Activated naive CD4-positive, alpha-beta T cell treated with anti-CD3 and anti-CD28 coated beads, Interleukin-2, amount 50 U/mL, for 24 hours (primary cell): ENCODE measurements at regions not wholly inside any gene's neighbourhood (a gene's known extent, or its start where the extent isn't known, plus 50 kb on each side); places are given as distances from the start of the nearest gene placed in this dataset.
"Not testable (repeated sequence)": the region's sequence is repeated elsewhere in the genome, so short reads cannot be mapped to it uniquely, and the experiment has no call there.

Experiments used
- H3K27ac Mint-ChIP-seq: one replicate; pipeline ENCODE4 v1.8.0; 2021; ENCODE audit warnings: mild to moderate bottlenecking, mixed read lengths
- H3K27me3 Mint-ChIP-seq: one replicate; pipeline ENCODE4 v1.8.0; 2021; ENCODE audit warnings: mixed read lengths
- H3K36me3 Mint-ChIP-seq: one replicate; pipeline ENCODE4 v1.8.0; 2021; ENCODE audit warnings: mixed read lengths
- H3K4me1 Mint-ChIP-seq: one replicate; pipeline ENCODE4 v1.8.0; 2021; ENCODE audit warnings: mixed read lengths
- H3K4me3 Mint-ChIP-seq: one replicate; pipeline ENCODE4 v1.8.0; 2021; ENCODE audit warnings: mild to moderate bottlenecking, mixed read lengths
- H3K9me3 Mint-ChIP-seq: one replicate; pipeline ENCODE4 v1.8.0; 2021; ENCODE audit warnings: mixed read lengths

DNA sequence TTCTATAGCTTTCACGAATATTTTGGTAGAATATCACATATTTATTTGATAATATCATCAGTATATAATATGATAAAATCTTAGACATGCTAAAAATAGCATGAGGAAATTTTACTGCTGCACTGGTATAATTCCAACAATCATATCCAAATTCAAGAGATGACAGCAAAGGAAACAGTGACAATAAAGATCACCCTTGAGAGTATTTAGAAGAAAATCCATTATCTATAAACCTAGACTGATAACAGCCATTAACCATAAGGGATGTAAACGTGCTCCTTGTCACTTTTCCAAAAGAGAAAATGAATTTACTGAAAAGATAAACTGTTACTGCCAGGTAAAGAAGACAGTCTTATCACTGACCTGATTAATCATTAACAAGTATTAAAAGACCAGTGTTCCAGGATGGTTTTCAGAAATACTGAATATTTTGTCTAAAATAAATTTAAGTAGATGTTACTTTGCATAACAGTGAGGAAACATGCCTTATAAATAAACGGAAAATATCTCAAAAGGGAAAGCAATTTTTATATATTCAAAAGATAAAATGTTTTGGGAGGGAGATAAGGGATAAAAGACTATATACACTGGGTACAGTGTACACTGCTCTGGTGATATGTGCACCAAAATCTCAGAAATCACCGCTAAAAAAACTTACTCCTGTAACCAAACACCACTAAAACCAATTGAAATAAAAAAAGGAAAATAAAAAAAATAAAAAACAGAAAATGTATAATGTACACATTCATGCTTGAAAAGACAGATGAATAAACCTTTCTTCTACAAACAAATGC, 1704.7 kb downstream of the HACE1 start:
- Mint-ChIP-seq H3K27ac (no peak overlapping the region), H3K36me3 (no peaks in the 10 kb centered on the region), H3K27me3 (no peaks in the 10 kb centered on the region), H3K4me1 (no peaks in the 10 kb centered on the region), H3K4me3 (no peak overlapping the region), H3K9me3 (peaks cover 4% of the 10 kb centered on the region)

DNA sequence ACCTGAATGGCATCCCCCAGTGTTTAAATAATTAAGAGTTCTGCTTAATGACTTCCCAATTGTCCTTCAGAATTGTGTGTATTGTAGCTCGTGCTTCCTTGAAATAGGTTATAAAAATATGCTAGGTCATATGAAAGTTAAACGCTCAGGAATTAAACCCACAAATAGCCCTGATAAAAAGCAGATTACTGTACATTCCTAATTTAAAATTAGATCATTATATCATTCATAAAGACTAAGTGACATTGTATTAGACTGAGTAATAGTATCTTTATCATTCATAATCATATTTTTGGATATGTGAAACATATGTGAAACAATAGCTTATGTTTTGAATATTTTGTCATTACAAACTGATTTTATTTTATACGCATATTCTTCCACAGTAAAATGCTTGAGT, 1706.7 kb downstream of the HACE1 start:
- Mint-ChIP-seq H3K36me3 (no peaks in the 10 kb centered on the region), H3K4me1 (no peaks in the 10 kb centered on the region), H3K27me3 (no peaks in the 10 kb centered on the region), H3K27ac (no peak overlapping the region), H3K9me3 (peaks cover 7% of the 10 kb centered on the region), H3K4me3 (no peak overlapping the region)

DNA sequence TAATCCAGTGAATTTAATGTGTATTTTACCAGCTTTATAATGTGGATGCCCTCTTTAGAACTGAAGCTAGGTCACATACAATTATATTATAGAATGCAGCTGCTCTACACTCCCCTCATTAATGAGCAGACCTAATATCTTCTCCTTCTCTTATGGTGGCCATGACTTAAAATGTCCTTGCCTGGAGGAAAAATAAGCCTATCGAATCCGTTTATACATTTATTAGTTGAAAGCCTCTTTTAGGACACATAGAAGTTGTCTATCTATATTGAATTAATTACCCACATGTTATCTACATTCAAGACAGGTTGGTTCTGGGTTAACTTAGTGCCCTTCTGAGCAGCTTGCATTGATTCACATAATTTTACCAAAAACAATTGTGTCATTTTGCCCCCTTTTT, 1716.8 kb downstream of the HACE1 start:
- Mint-ChIP-seq H3K4me1 (no peaks in the 10 kb centered on the region), H3K27me3 (no peaks in the 10 kb centered on the region), H3K27ac (no peak overlapping the region), H3K36me3 (no peaks in the 10 kb centered on the region), H3K4me3 (no peak overlapping the region), H3K9me3 (no peaks in the 10 kb centered on the region)

DNA sequence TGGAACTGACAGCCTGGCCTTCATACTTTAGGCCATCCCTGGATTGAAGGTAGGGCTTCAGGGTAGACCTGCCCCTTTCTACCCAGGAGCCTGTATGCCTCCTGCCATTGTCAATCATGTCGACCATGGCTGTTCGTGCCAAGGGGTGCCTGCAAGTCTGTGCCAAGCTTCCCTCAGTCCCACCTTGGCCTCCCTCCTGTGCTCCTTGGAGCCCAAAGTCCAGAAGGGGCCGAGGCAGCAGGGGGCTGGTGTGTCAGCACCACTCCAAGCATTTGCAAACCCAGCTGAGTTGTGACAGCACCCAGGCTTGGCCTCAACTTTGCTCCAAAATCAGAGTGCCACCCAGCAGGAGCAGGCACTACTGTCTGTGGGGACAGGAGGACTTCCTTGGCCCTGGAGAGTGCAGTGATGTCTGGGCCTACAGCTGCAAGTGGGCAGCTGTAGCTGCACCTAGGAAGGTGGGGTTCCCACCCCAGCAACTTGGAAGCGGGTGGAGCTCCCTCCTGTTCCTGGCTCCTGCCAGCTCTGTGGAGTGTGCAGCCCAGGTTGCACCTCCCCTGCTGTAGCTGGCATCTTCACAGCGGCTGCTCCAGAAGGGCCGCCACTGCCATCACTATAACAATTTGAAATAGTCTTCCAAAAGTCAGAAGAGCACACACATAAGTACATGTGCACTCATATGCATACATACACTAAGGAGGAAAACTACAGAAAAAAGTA, 1719.3 kb downstream of the HACE1 start:
- Mint-ChIP-seq H3K4me1 (no peaks in the 10 kb centered on the region), H3K27me3 (no peaks in the 10 kb centered on the region), H3K9me3 (no peaks in the 10 kb centered on the region), H3K36me3 (no peaks in the 10 kb centered on the region), H3K4me3 (no peak overlapping the region), H3K27ac (no peak overlapping the region)

DNA sequence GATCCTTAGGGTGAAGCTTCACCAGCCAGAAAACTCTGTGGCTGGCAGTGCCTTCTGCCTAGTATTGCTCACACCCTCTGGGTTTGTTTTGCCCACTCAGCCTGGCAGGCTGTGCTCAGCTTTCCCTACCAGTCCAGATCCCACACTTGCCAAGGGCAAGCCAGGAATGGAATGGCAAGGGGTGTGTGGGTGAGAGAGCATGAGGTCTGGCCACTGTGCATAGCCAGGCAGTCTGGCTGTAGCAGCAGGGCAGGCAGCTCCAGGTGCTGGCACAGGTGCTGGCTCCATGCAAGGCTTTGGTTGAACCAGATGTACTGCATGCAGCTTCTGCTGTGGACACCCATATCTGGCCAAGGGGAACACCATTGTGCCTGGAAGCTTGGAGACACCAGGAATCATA, 1720.3 kb downstream of the HACE1 start:
- Mint-ChIP-seq H3K27me3 (no peaks in the 10 kb centered on the region), H3K36me3 (no peaks in the 10 kb centered on the region), H3K9me3 (no peaks in the 10 kb centered on the region), H3K27ac (no peak overlapping the region), H3K4me1 (no peaks in the 10 kb centered on the region), H3K4me3 (no peak overlapping the region)

DNA sequence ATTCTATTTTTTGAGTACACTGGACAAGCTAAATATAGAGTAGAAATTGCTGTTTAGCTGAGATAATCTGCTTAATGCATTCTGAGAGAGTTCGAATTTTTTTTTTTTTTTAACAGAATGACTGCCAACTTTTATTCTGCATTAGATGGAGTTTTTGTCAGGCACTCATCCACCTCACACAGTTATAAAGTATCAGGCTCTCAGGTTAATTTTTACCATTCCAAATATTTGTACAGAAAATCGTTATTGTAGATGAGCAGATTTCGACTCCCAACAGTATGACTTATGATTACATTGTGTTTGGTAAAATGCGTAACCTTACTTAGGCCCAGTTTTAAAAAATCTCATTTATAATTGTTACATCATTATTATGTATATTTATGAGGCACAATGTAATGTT, 1731.0 kb downstream of the GRIK2 start:
- H3K36me3 Mint-ChIP-seq = no peaks in the 10 kb centered on the region
- no peaks in the 10 kb centered on the region for H3K4me1 Mint-ChIP-seq
- no peaks in the 10 kb centered on the region for H3K27me3 Mint-ChIP-seq
- no peaks in the 10 kb centered on the region for H3K9me3 Mint-ChIP-seq
- no peak overlapping the region for H3K4me3 Mint-ChIP-seq
- H3K27ac Mint-ChIP-seq = no peak overlapping the region

DNA sequence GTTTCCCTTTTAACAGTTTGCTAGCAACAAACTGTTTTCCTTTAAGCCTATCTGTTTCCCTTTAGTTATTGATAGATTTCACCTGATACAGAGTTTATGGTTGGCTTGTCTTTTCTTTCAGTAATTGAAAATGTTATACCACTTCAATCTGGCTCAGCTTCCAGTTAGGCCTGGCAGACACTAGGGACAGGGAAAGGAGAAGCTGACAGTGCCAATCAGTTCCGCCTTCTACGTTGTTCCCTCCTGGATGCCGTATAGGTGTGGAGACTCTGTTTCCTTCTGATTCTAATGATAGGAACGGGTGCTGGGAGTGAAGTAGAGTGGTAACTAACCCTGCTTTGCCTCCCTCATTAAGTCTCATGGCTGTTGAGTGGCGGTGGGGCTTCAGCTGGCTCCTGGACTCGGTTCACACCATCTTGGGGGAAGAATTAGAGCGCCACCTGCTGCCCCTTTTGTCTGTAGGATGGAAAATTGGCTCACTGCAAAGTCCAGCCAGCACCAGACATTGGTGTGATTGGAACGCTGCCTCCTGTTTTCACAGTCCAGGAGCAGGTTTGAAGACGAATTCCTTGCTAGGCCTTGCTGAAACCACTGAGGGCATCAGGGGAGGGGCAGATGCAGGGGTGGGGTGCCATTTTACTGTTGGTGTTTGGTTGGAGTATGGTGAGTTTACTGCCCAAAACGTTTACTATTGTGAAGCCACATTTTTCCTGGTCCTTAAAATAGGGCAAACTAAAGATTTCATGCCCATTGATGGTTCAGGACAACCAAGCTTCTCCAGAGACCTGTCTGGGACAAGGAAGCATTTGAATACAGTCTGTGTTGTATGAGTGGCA, 1729.5 kb downstream of the GRIK2 start:
- Mint-ChIP-seq H3K9me3 (no peaks in the 10 kb centered on the region), H3K27me3 (no peaks in the 10 kb centered on the region), H3K4me3 (no peak overlapping the region), H3K36me3 (no peaks in the 10 kb centered on the region), H3K4me1 (no peaks in the 10 kb centered on the region), H3K27ac (no peak overlapping the region)

DNA sequence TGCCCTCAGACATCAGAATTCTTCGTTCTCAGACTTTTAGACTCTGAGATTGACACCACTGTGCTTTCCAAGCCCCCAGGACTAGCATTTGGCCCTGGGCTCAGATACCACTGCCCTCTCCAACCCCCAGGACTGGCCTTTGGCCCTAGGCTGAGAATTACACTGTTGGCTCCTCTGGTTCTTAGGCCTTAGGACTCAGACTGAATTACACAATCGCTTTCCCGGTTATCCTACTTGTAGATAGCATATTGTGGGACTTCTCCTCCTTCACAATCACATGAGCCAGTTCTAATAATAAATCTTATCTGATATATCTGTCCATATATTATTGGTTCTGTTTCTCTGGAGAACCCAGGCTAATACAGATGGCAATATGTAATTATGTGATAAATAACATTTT, 1725.5 kb downstream of the GRIK2 start:
- H3K4me3 Mint-ChIP-seq = no peak overlapping the region
- H3K36me3 Mint-ChIP-seq = no peaks in the 10 kb centered on the region
- no peaks in the 10 kb centered on the region for H3K9me3 Mint-ChIP-seq
- no peaks in the 10 kb centered on the region for H3K4me1 Mint-ChIP-seq
- H3K27me3 Mint-ChIP-seq = no peaks in the 10 kb centered on the region
- no peak overlapping the region for H3K27ac Mint-ChIP-seq

DNA sequence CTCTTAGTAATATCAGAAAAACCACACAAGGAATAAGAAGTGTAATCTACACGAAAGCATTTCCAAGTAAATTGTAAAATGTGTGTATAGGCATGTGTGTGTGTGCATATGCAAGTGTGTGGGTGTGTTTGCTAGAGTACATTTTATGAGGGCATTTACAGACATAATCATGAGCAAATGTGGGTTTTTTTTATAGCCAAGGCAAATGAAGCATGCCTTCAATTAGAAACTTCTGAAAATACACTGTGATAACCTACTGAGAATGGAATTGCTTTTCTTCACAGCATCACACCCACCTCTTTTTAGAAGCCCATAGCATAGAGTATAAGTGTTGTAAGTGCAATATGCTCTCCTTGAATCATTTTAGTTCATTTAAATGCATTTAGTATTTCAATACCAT, 1721.1 kb downstream of the GRIK2 start:
- Mint-ChIP-seq H3K4me1 (no peaks in the 10 kb centered on the region), H3K27me3 (no peaks in the 10 kb centered on the region), H3K36me3 (no peaks in the 10 kb centered on the region), H3K4me3 (no peak overlapping the region), H3K9me3 (no peaks in the 10 kb centered on the region), H3K27ac (no peak overlapping the region)

DNA sequence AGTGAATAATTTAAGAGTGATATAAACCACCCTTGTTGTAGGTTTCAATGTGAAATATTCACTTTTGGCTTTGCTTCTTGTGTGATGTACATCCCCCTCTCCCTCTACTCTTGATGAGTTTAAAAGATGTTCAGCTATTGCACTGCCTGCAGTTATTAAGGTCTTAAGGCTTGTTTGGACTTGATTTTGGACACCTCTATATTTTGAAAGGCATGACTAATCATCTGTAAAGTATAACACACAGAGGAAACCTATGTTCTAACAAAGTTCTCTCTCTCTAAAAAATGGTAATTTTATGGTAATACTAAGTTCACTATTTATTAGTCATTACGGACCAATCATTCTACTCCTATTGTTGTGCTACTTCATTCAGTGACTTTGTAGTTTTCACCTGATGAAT, 1719.9 kb downstream of the GRIK2 start:
- no peaks in the 10 kb centered on the region for H3K27me3 Mint-ChIP-seq
- H3K4me1 Mint-ChIP-seq = no peaks in the 10 kb centered on the region
- H3K36me3 Mint-ChIP-seq = no peaks in the 10 kb centered on the region

DNA sequence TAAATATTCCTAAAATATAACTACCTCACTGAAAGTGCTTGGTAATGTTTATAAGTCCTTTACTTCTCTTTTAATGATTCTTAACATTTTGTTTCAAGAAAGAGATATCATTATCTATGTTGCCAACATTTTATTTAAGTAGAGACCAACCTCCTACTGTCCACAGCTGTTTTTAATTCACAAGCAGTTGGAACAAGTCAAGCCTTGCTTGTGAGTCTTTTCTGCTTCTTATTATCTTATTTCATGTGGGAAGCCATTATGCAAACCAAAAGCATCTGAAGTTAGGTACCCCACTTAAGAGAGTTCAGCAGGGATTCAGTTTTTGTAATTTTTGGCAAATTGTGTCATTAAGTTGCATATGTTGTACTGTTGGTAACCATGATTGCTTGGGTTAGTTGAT, 1714.5 kb downstream of the GRIK2 start:
- no peak overlapping the region for H3K4me3 Mint-ChIP-seq
- no peak overlapping the region for H3K27ac Mint-ChIP-seq
- H3K36me3 Mint-ChIP-seq = no peaks in the 10 kb centered on the region
- H3K4me1 Mint-ChIP-seq = no peaks in the 10 kb centered on the region
- H3K9me3 Mint-ChIP-seq = peaks cover 11% of the 10 kb centered on the region
- H3K27me3 Mint-ChIP-seq = no peaks in the 10 kb centered on the region

More for the DNA sequence above, 1719.9 kb downstream of the GRIK2 start:
- Mint-ChIP-seq H3K27ac (no peak overlapping the region), H3K4me3 (no peak overlapping the region), H3K9me3 (no peaks in the 10 kb centered on the region)

DNA sequence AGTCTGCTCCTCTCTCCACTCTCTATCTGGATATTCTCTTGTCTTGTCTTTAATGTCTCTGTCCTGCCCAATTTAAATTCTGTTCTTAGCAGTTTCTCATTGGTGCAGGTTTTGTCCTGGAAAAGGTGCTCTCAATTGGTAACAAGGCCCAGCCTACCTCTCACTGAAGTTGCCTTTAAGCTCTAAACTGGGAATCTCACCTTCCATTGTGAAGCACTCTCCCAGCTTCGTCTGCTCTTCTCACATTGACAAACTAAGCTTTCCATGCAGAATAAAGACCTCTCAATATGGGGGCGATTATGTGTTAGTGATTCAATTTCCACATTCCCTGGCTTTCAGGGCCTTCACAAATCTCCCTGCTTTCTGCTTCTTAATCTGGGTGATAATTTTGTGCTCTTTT, 1712.2 kb downstream of the GRIK2 start:
- peaks cover 13% of the 10 kb centered on the region for H3K9me3 Mint-ChIP-seq
- no peaks in the 10 kb centered on the region for H3K27me3 Mint-ChIP-seq
- no peak overlapping the region for H3K27ac Mint-ChIP-seq
- H3K4me1 Mint-ChIP-seq = no peaks in the 10 kb centered on the region
- H3K4me3 Mint-ChIP-seq = no peak overlapping the region
- no peaks in the 10 kb centered on the region for H3K36me3 Mint-ChIP-seq

DNA sequence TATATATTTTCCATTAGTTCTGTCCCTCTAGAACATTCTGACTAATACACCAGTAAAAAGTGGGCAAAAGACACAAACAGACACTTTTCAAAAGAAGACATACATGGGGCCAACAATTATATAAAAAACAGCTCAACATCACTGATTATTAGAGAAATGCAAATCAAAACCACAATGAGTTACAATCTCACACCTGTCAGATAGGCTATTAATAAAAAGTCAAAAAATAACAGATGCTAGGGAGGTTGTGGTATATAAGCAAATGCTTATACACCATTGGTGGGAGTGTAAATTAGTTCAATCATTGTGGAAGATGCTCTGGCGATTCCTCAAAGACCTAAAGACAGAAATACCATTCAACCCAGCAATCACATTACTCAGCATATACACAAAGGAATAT, 1707.8 kb downstream of the GRIK2 start:
- Mint-ChIP-seq H3K27me3 (no peaks in the 10 kb centered on the region), H3K36me3 (no peaks in the 10 kb centered on the region), H3K4me1 (no peaks in the 10 kb centered on the region), H3K9me3 (peaks cover 26% of the 10 kb centered on the region), H3K27ac (no peak overlapping the region), H3K4me3 (no peak overlapping the region)

DNA sequence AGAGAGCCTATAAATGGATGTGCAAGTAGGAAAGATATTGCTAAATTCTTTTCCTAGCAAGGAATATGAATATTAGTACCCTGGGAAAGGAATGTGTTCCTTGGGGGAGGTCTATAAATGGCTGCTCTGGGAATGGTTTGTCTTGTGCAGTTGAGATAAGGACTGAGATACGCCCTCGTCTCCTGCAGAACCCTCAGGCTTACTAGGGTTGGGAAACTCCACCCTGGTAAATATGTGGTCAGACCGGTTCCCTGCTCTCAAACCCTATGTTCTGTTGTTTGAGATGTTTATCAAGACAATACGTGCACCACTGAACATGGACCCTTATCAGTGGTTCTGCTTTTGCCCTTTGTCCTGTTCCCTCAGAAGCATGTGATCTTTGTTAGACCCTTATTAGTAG, 1698.9 kb downstream of the GRIK2 start:
- H3K36me3 Mint-ChIP-seq, H3K27me3 Mint-ChIP-seq, H3K4me3 Mint-ChIP-seq, H3K27ac Mint-ChIP-seq, H3K4me1 Mint-ChIP-seq, H3K9me3 Mint-ChIP-seq: not testable (repeated sequence)

DNA sequence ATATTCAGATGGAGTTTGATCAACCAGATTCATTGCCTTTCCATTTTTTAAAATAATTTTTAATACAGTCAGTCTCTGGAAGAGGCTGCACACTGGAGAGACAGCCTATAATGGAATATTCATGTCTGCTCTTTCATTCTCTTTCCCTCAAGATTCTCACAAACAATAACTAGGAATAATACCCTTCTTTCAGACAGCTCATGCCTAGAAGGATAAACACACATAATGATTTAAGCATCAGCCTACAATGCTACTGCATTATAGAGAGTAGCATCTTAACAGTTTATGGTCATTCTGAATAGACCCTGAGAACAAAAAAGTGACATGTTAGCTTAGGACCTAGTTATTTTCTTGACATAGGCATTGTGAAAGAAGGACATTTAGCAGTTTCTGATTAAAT, 1692.3 kb downstream of the GRIK2 start:
- Mint-ChIP-seq H3K9me3 (no peaks in the 10 kb centered on the region), H3K36me3 (no peaks in the 10 kb centered on the region), H3K27me3 (no peaks in the 10 kb centered on the region), H3K4me1 (no peaks in the 10 kb centered on the region), H3K27ac (no peak overlapping the region), H3K4me3 (no peak overlapping the region)
